Activated CD4-positive, alpha-beta T cell treated with anti-CD3 and anti-CD28 coated beads, Interleukin-2, amount 10 ng/mL, durations not matched to agents 7 days and 5 days (primary cell): ENCODE measurements at regions not wholly inside any gene's neighbourhood (a gene's known extent, or its start where the extent isn't known, plus 50 kb on each side); places are given as distances from the start of the nearest gene placed in this dataset.
"Not testable (repeated sequence)": the region's sequence is repeated elsewhere in the genome, so short reads cannot be mapped to it uniquely, and the experiment has no call there.

Experiments used
- CTCF ChIA-PET: fragments of 350-600 bp; sonication (Branson Sonifier 250); formaldehyde crosslinking; loops from one replicate; lab custom pipeline; 2021; ENCODE audit warnings: antibody characterized with exemption; lab: Charles Lee
- POLR2A ChIA-PET: fragments of 350-600 bp; sonication (Branson Sonifier 250); formaldehyde crosslinking; loops from one replicate; lab custom pipeline; 2021; ENCODE audit warnings: antibody characterized with exemption; lab: Charles Lee
- DNase-seq: peaks from one replicate; pipeline ENCODE4 v3.0.0-alpha.2; 2020
- H3K27ac Mint-ChIP-seq: one replicate; pipeline ENCODE4 v1.8.0; 2021; ENCODE audit warnings: mild to moderate bottlenecking, moderate library complexity, mixed read lengths
- H3K27me3 Mint-ChIP-seq: one replicate; pipeline ENCODE4 v1.8.0; 2021; ENCODE audit warnings: mixed read lengths
- H3K36me3 Mint-ChIP-seq: one replicate; pipeline ENCODE4 v1.8.0; 2021; ENCODE audit warnings: low read depth, mixed read lengths
- H3K4me1 Mint-ChIP-seq: one replicate; pipeline ENCODE4 v1.8.0; 2021; ENCODE audit warnings: mixed read lengths
- H3K4me3 Mint-ChIP-seq: one replicate; pipeline ENCODE4 v1.8.0; 2021; ENCODE audit warnings: mild to moderate bottlenecking, moderate library complexity, mixed read lengths
- H3K9me3 Mint-ChIP-seq: one replicate; pipeline ENCODE4 v1.8.0; 2021; ENCODE audit warnings: mixed read lengths

DNA sequence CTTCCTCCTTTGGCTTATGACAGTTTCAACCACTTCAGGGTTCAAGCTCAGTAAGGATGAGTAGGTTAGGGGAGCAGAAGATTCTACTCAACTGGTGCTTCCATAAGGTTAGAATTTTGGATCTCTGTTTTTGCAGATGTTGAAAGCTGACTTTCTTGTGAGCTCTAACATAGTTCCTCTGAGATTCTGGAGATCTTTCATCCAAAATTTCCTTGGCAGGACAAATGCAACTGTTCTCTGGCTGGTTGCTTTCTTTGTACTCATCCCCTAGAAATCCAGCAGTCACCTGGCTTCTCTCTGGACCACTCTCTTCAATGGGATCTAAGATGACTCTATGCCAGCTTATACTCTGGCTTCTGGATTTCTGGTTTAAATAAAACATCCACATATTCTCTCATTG, 189.6 kb downstream of the ESM1 start:
- peaks cover 20% of the 10 kb centered on the region for H3K4me1 Mint-ChIP-seq
- H3K36me3 Mint-ChIP-seq, result peaks cover 10% of the 10 kb centered on the region
- peaks cover 15% of the 10 kb centered on the region for H3K27me3 Mint-ChIP-seq
- POLR2A ChIA-PET, result interaction anchor here (0.6 kb wide), 1 partner anchor 276 kb away, joined by 3 read pairs; no protein-coding TSS in a partner anchor
- CTCF ChIA-PET, result interaction anchor here (0.6 to 1.6 kb wide), 3 partner anchors 25 to 730 kb away, joined by 3 to 4 read pairs (median 4); no protein-coding TSS in a partner anchor
- H3K27ac Mint-ChIP-seq, result no peak overlapping the region
- no peak for DNase-seq
- no peak overlapping the region for H3K4me3 Mint-ChIP-seq
- H3K9me3 Mint-ChIP-seq, result no peaks in the 10 kb centered on the region

DNA sequence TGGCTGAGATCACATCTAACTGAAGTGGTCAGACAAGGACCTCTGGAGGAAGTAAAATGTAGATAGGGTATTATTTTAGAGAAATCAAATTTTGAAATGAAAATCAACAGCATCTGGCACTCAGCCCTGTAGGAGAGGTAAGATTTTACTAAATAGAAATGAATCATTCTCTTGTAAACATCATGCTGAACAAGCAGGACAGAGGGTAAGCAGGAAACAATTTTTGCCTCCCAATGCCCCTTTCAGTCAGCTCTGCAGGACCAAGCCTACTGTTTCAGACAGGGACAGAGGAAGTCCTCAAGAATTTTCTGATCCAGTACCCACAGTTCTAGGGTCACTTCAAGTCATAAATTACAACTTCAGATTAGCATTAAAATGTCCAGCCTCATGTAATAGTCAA, 190.1 kb downstream of the ESM1 start:
- POLR2A ChIA-PET, result no interaction called here
- DNase-seq, result no peak
- Mint-ChIP-seq H3K27ac (no peak overlapping the region), H3K4me1 (peaks cover 20% of the 10 kb centered on the region), H3K9me3 (peaks cover 5% of the 10 kb centered on the region), H3K36me3 (peaks cover 10% of the 10 kb centered on the region), H3K27me3 (peaks cover 18% of the 10 kb centered on the region), H3K4me3 (no peak overlapping the region)
- CTCF ChIA-PET, result interaction anchor here (0.9 to 2.0 kb wide), 3 partner anchors 26 to 279 kb away, joined by 3 to 9 read pairs (median 4); partner anchors contain the start of gene SNX18

DNA sequence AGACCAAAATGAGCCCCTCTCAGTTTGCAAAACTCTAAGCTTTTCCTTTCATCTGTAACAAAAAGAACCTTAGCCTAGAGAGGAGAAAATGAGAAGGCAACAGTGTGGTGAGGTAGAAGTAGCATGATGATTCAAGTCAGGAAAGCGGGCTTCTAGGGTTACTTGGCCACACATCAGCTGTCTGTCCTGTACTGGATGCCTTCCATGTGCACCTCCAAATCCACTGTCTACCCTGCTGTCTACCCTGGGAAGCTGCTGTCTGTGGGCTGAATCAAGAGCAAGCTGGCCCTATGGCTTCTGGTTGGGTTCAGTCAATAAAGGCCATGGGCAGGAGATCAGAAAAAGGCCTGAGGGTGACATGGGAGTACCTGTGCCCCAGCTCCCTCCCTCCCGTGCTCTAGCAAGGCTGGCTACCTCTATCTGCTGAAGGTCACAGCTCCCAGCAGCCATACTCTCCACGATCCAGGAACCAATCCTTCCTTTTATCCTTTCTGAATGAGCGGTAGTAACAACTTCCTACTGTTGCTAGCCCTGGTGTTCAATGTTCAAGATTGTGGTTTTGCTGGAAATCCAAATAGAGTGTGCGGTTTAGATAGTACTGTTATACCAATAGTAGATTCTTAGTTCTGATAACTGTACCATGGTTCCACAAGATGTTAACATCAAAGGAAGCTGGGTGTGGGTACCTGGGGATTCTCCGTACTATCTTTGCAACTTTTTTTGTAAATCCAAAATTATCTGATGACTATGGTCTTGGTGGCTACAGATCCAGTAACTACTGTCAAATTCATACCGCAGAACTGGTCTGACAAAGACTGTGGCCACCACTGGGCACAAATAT, 191.0 kb downstream of the ESM1 start:
- H3K4me1 Mint-ChIP-seq, result peaks cover 18% of the 10 kb centered on the region
- DNase-seq, result no peak
- H3K27ac Mint-ChIP-seq, result no peak overlapping the region
- ChIA-PET CTCF (interaction anchor here (1.1 to 2.0 kb wide), 3 partner anchors 21 to 277 kb away, joined by 3 to 9 read pairs (median 4); partner anchors contain the start of gene SNX18), POLR2A (interaction anchor here (0.6 kb wide), 1 partner anchor 1663 kb away, joined by 3 read pairs; no protein-coding TSS in a partner anchor)
- H3K9me3 Mint-ChIP-seq, result peaks cover 5% of the 10 kb centered on the region
- H3K27me3 Mint-ChIP-seq, result peaks cover 19% of the 10 kb centered on the region
- H3K36me3 Mint-ChIP-seq, result peaks cover 10% of the 10 kb centered on the region
- H3K4me3 Mint-ChIP-seq, result no peak overlapping the region

DNA sequence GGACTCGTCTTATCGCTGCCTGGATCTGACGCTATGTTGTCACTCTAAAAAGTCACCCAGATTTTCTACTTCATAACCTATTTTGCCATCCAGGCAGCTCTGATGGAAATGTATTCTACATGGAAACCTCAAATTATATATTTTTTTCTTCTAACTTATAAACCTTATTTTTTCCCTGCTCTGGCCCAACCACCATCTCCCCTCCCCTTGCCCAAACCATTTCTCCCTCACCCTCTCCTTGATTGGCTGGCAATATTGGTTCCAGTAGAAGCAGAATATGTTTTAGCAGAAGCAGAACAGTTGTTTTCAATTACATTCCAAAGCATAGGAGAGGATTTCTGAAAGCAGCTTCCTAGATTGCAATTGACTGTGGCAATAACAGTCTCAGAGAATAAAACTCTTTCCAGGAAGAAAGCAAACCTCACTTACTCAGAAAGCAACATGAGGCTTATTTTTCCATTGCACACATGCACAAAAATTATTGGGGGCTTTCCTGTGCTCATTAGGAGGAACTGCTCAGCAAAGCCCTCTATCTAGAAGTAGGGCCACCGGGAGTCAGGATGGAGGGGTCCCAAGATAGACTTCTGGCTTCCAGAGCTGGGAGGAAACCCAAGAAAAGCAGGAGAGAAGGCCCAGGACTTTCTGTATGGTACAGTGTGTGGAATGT, 191.8 kb downstream of the ESM1 start:
- Mint-ChIP-seq H3K4me1 (peaks cover 18% of the 10 kb centered on the region), H3K9me3 (peaks cover 5% of the 10 kb centered on the region), H3K27ac (no peak overlapping the region), H3K4me3 (no peak overlapping the region), H3K27me3 (peaks cover 19% of the 10 kb centered on the region), H3K36me3 (peaks cover 10% of the 10 kb centered on the region)
- DNase-seq, result no peak
- ChIA-PET POLR2A (no interaction called here), CTCF (interaction anchor here (1.1 to 2.0 kb wide), 3 partner anchors 20 to 276 kb away, joined by 3 to 9 read pairs (median 4); partner anchors contain the start of gene SNX18)

DNA sequence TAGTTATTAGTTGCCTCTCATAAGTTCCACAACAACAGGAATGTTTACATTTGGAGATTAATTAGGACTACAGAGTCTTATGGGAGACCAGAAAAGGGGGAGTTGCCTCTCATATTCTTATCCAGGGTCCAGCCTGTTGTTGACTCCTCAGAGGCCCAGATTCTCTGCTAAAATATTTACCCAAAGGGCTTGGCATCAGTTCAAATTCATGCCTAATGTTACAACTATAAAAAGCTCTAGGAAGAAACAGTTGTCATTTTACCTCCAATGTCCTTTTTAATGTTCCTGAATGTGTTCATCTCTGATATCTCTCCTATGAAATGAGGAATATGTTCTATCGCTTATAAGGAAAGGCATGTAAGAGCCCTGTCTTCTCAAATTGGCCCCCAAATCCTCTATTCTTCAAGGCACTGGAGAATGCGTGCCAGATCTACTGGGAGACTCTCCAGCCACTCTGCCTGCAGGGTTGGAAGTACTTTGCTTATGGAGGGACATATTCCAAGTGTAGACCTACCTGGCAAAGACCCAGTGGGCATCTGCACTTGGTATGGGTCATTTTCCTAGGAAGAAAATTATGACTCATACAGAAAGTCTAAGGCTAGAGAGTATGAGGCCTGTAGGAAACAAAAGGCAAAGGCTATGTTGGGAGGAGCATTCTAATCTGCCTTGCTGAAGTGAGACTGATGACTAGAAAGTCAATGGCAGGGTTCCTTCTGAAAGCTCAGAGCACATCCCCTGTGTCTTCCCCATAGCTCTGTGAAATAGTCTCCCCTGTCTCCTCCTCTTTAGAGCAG, 192.6 kb downstream of the ESM1 start:
- Mint-ChIP-seq H3K4me3 (no peak overlapping the region), H3K4me1 (peaks cover 18% of the 10 kb centered on the region), H3K27ac (no peak overlapping the region), H3K27me3 (peaks cover 19% of the 10 kb centered on the region), H3K9me3 (peaks cover 9% of the 10 kb centered on the region), H3K36me3 (peaks cover 10% of the 10 kb centered on the region)
- ChIA-PET CTCF (interaction anchor here (0.5 to 2.0 kb wide), 4 partner anchors 17 to 275 kb away, joined by 3 to 9 read pairs (median 4); partner anchors contain the start of gene SNX18), POLR2A (interaction anchor here (0.6 kb wide), 1 partner anchor 92 kb away, joined by 3 read pairs; no protein-coding TSS in a partner anchor)
- DNase-seq, result no peak

DNA sequence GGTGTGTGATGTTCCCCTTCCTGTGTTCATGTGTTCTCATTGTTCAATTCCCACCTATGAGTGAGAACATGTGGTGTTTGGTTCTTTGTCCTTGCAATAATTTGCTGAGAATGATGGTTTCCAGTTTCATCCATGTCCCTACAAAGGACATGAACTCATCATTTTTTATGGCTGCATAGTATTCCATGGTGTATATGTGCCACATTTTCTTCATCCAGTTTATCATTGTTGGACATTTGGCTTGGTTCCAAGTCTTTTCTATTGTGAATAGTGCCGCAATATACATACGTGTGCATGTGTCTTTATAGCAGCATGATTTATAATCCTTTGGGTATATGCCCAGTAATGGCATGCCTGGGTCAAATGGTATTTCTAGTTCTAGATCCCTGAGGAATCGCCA, 197.5 kb downstream of the ESM1 start:
- H3K27ac Mint-ChIP-seq, DNase-seq, CTCF ChIA-PET, H3K4me1 Mint-ChIP-seq, H3K27me3 Mint-ChIP-seq, H3K36me3 Mint-ChIP-seq, POLR2A ChIA-PET, H3K4me3 Mint-ChIP-seq: not testable (repeated sequence)
- peaks cover 11% of the 10 kb centered on the region for H3K9me3 Mint-ChIP-seq

DNA sequence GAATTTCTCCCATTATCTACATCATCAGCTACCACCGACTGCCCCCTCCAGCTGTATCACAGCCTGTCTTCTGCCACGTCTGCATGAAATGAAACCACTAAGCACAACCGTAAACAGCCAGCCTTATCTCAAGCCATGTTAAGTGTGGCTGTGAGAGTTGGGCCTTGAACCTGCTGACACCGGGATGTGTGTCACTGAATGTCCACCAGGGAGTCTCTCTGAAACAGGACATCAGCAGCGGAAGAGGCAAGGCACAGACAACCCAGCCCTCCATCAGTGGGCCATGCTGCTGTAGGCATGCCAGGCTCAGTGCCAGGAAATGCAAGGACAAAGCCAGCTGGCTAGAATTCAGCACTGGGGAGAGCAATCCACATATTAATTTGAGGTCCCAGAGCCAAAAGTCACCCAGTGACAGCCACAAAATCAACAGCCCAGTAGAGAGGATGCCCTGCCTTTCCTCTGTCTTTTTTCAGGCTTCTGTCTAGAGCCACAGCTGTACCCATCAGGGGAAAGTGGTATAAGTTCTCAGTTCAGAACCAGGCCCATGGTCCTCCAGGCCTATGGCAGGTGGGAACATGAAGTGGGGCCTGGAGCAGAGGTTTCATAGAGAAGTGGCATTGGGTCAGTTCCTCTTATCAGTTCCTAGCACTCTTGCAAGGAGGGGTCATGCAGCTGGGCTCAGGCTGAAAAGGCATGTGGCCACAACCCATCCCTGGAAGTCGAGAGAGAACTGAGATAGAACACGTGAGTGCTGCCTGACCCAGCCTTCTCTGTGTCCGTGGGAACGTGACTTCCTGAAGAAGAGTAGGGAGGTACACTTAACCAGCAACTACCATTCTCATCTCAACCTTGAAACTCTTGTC, 199.4 kb downstream of the ESM1 start:
- H3K9me3 Mint-ChIP-seq, result peaks cover 14% of the 10 kb centered on the region
- H3K4me3 Mint-ChIP-seq, result no peak overlapping the region
- POLR2A ChIA-PET, result no interaction called here

DNA sequence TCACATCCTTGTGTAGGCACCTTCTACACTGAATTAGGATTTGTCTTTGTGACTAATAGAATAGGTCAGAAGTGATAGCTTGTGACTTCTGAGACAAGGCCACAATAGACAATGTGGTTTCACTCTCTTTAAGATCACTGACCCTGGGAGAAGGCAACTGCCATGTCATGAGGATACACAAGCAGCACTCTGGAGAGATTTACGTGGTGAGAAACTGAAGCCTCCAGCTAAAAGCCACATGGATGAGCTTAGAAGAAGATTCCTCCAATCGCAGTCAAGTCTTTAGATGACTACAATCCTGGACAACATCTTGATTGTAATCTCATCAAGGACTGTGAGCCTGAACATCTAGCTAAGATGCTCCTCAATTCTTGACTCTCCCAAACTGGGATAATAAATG, 206.6 kb downstream of the ESM1 start:
- Mint-ChIP-seq H3K27me3 (peaks cover 23% of the 10 kb centered on the region), H3K36me3 (no peaks in the 10 kb centered on the region), H3K4me1 (peaks cover 2% of the 10 kb centered on the region), H3K9me3 (peaks cover 6% of the 10 kb centered on the region), H3K27ac (no peak overlapping the region), H3K4me3 (no peak overlapping the region)
- POLR2A ChIA-PET, result no interaction called here
- CTCF ChIA-PET, result interaction anchor here (1.4 kb wide), 1 partner anchor 262 kb away, joined by 4 read pairs; the partner anchor contains the start of gene SNX18
- no peak for DNase-seq

More for the DNA sequence above, 199.4 kb downstream of the ESM1 start:
- DNase-seq, result no peak
- Mint-ChIP-seq H3K27ac (no peak overlapping the region), H3K4me1 (no peaks in the 10 kb centered on the region), H3K27me3 (peaks cover 18% of the 10 kb centered on the region), H3K36me3 (no peaks in the 10 kb centered on the region)
- CTCF ChIA-PET, result interaction anchor here (0.9 kb wide), 1 partner anchor 101 kb away, joined by 3 read pairs; no protein-coding TSS in a partner anchor

DNA sequence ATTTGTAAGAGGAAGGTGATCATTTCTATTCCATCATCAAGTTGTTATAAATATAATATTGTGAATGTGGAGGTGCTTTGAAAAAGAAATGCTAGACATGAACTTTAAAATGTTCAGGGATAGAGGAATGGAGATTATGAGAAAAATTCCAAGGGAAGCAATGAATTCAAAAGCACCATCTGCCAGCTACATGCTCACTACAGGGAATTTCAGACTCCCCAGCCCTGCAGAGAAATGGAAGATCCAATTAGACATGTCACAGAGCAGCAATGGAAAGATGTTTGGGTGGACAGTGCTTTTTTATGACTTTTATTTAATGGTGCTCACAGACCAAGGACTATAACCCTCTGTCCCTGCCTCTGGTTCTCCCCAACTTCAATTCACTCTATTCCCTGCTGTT, 209.7 kb downstream of the ESM1 start:
- CTCF ChIA-PET, result interaction anchor here (1.4 to 2.9 kb wide), 2 partner anchors 15 to 258 kb away, joined by 4 to 7 read pairs; partner anchors contain the start of gene SNX18
- H3K4me3 Mint-ChIP-seq, result no peak overlapping the region

DNA sequence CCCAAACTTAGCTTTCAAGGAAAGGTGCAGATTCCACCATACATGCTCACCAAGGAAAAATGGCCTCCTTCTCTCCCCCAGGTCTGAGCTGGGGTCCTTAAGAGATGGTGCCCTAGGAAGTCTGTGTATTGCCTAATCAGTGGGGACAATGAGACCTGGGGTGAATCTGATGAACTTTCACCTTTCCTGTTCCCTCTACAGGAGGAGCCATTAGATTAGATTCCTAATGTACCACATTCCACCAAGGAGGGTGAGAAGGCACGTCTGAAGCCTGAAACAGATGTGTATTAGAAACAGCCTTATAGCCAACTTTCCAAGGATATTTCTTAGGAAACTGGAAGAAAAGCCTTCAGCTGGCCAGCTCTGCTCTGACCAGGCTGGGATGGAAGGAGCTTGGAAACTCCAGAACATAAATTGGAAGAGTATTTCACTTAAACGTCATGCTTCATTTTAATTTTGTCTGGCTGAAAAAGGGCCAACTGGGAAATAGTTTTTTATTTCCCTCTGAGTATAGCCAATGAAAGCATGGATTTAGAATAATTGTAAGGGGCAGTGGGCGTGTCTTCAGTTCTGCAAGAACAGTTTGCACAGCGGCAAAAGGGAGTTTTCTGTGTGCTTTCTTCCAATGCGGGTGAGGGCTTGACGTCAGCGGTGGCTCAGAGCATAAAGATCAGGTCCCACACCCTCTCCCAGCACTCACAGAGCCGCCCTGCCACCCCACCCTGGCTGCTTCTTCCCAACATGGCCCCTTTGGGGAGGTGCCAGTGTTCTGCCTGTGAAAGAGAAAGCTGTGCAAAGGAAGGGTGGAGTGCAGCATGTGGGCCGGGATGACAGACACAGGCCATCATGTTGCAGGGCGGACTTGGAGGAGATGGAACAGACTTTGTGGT, 210.9 kb downstream of the ESM1 start:
- no peak overlapping the region for H3K4me3 Mint-ChIP-seq
- DNase-seq, result no peak
- H3K27me3 Mint-ChIP-seq, result peaks cover 10% of the 10 kb centered on the region
- H3K27ac Mint-ChIP-seq, result no peak overlapping the region
- ChIA-PET CTCF (interaction anchor here (0.6 to 2.9 kb wide), 5 partner anchors 14 to 1223 kb away, joined by 3 to 7 read pairs (median 3); partner anchors contain the start of gene SNX18), POLR2A (interaction anchor here (0.6 kb wide), 1 partner anchor 255 kb away, joined by 5 read pairs; no protein-coding TSS in a partner anchor)
- no peaks in the 10 kb centered on the region for H3K9me3 Mint-ChIP-seq
- peaks cover 1% of the 10 kb centered on the region for H3K36me3 Mint-ChIP-seq
- peaks cover 2% of the 10 kb centered on the region for H3K4me1 Mint-ChIP-seq

More for the DNA sequence above, 209.7 kb downstream of the ESM1 start:
- H3K36me3 Mint-ChIP-seq, result peaks cover 1% of the 10 kb centered on the region
- peaks cover 13% of the 10 kb centered on the region for H3K27me3 Mint-ChIP-seq
- POLR2A ChIA-PET, result no interaction called here
- DNase-seq, result no peak
- no peaks in the 10 kb centered on the region for H3K9me3 Mint-ChIP-seq
- H3K4me1 Mint-ChIP-seq, result peaks cover 2% of the 10 kb centered on the region
- H3K27ac Mint-ChIP-seq, result no peak overlapping the region
